DND-41 (cell line): ENCODE measurements at regions not wholly inside any gene's neighbourhood (a gene's known extent, or its start where the extent isn't known, plus 50 kb on each side); places are given as distances from the start of the nearest gene placed in this dataset.

Source experiments
- CTCF ChIP-seq: IDR thresholded peaks from 2 replicates; pipeline ENCODE4 v1.5.1; 2012; ENCODE audit warnings: borderline replicate concordance, low read length, moderate library complexity, mild to moderate bottlenecking; ENCODE audit not compliant: poor library complexity, severe bottlenecking; ENCODE audit errors: extremely low read depth
- EZH2 ChIP-seq: IDR thresholded peaks from 3 replicates; pipeline ENCODE4 v1.6.1; 2012; ENCODE audit warnings: borderline replicate concordance, low read depth, mild to moderate bottlenecking, moderate library complexity, low read length, inconsistent platforms; ENCODE audit not compliant: severe bottlenecking

- TF ChIP-seq CTCF, result no peak
- no peak for TF ChIP-seq EZH2
Observed at GRCh38 chr15:67992411-67992810, 61.7 kb upstream of the PIAS1 start.
